K562 (cell line): ENCODE measurements at regions not wholly inside any gene's neighbourhood (a gene's known extent, or its start where the extent isn't known, plus 50 kb on each side); places are given as distances from the start of the nearest gene placed in this dataset.

Experiments
- ATAC-seq: fragments of 200-7000 bp; cut with Tn5 transposase; 3 replicates; pipeline ENCODE4 v1.9.1; 2020; ENCODE audit warnings: moderate library complexity
- BruUV-seq: library from RNA; stranded (reverse); fragments of 400-500 nt; replicated peaks from 2 replicates; lab custom pipeline; 2021; lab: Mats Ljungman, UMichigan
- CTCF ChIA-PET: fragments of 300-600 bp; formaldehyde crosslinking; extraction: SDS; loops from one replicate; lab custom pipeline; 2021; ENCODE audit warnings: low intra/inter-chr PET ratio; lab: Yijun Ruan, JAX
- POLR2A ChIA-PET: fragments of 300-600, 350-650 bp; sonication (Branson Sonifier 250); formaldehyde crosslinking; extraction: SDS; loops from one replicate; lab custom pipeline; 2021; ENCODE audit warnings: antibody characterized with exemption, inconsistent platforms; lab: Yijun Ruan, JAX
- DNase-seq, 4 experiments: peaks; one replicate each; pipeline versions ENCODE4 v3.0.0 to v3.0.0-alpha.2; 2011 to 2018; ENCODE audit warnings: low spot score in 3 of 4, mixed read lengths in 3 of 4; ENCODE audit errors: extremely low read depth in 1 of 4
- FAIRE-seq: peaks from 2 replicates; lab custom pipeline; 2011; peaks lifted over from hg19 to GRCh38; lab: Jason Lieb, UNC
- H2AFZ ChIP-seq: 2 replicates; pipeline ENCODE4 v1.6.0; 2011; ENCODE audit warnings: low read depth, low read length, control low read depth, inconsistent platforms
- H3K27ac ChIP-seq: fragments of 200-600 bp; 3 replicates; pipeline ENCODE4 v1.8.0; 2011; ENCODE audit warnings: low read depth, mild to moderate bottlenecking, control low read depth, inconsistent platforms, low read length, moderate library complexity, mixed read lengths; ENCODE audit errors: extremely low read depth
- H3K27me3 ChIP-seq, 2 experiments: fragments of 300-600 bp in 1 of 2; 2 replicates in 1 of 2; 3 replicates in 1 of 2; pipeline versions ENCODE4 v1.6.0 to v1.8.0; 2011; ENCODE audit warnings: inconsistent platforms in 2 of 2, low read length in 2 of 2, mild to moderate bottlenecking in 1 of 2, mixed read lengths in 1 of 2, moderate library complexity in 1 of 2; ENCODE audit not compliant: control insufficient read depth in 2 of 2, insufficient read depth in 2 of 2
- H3K36me3 ChIP-seq: fragments of 300-600 bp; 3 replicates; pipeline ENCODE4 v1.8.0; 2011; ENCODE audit warnings: mild to moderate bottlenecking, low read length, inconsistent platforms; ENCODE audit not compliant: control insufficient read depth, insufficient read depth
- H3K4me1 ChIP-seq, 2 experiments: fragments of 200-600 bp in 1 of 2; replicated peaks in 1 of 2; 2 replicates in 1 of 2; 3 replicates in 1 of 2; pipeline versions ENCODE4 v1.5.1 to v1.8.0; 2011; ENCODE audit warnings: inconsistent platforms in 2 of 2, low read length in 2 of 2, mild to moderate bottlenecking in 1 of 2, mixed read lengths in 1 of 2, moderate library complexity in 1 of 2; ENCODE audit not compliant: control insufficient read depth in 2 of 2, insufficient read depth in 2 of 2
- H3K4me2 ChIP-seq: 2 replicates; pipeline ENCODE4 v1.6.1; 2011; ENCODE audit warnings: low read length, control low read depth, inconsistent platforms, mixed read lengths; ENCODE audit not compliant: insufficient read depth
- H3K4me3 ChIP-seq: fragments of 200-600 bp; sonication (generic), shearing (Covaris generic); 2 replicates; pipeline ENCODE4 v1.5.1; 2016; ENCODE audit warnings: control low read depth, inconsistent platforms
- H3K79me2 ChIP-seq: fragments of 200-600 bp; 3 replicates; pipeline ENCODE4 v1.8.0; 2011; ENCODE audit warnings: low read length, inconsistent platforms; ENCODE audit not compliant: control insufficient read depth, insufficient read depth
- H3K9ac ChIP-seq, 2 experiments: 2 replicates each; pipeline versions ENCODE4 v1.6.0 to v1.6.1; 2011; ENCODE audit warnings: low read depth in 2 of 2, low read length in 2 of 2, control low read depth in 1 of 2, inconsistent platforms in 1 of 2, mild to moderate bottlenecking in 1 of 2, mixed read lengths in 1 of 2; ENCODE audit not compliant: insufficient read depth in 1 of 2
- H3K9me1 ChIP-seq: one replicate; pipeline ENCODE4 v1.6.0; 2011; ENCODE audit warnings: inconsistent platforms, mild to moderate bottlenecking, low read length, moderate library complexity; ENCODE audit not compliant: control insufficient read depth, insufficient read depth
- H3K9me3 ChIP-seq: replicated peaks from 2 replicates; pipeline ENCODE4 v1.5.1; 2011; ENCODE audit warnings: low read depth, low read length, inconsistent platforms; ENCODE audit not compliant: control insufficient read depth, insufficient read depth
- H4K20me1 ChIP-seq: replicated peaks from 2 replicates; pipeline ENCODE4 v1.6.1; 2011; ENCODE audit warnings: low read length, inconsistent platforms, mixed read lengths; ENCODE audit not compliant: control insufficient read depth, insufficient read depth
- CHD2 ChIP-seq: IDR thresholded peaks from 2 replicates; pipeline ENCODE4 v1.6.1; 2011; ENCODE audit warnings: low read depth, low read length
- HDAC6 ChIP-seq: IDR thresholded peaks from 2 replicates; pipeline ENCODE4 v1.6.1; 2012; ENCODE audit warnings: low read depth, mild to moderate bottlenecking, control low read depth, inconsistent platforms, low read length, moderate library complexity
- KLF16 ChIP-seq: IDR thresholded peaks from 2 replicates; pipeline ENCODE4 v1.6.1; 2016; ENCODE audit warnings: antibody characterized with exemption
- MGA ChIP-seq: fragments of 450-650 bp; IDR thresholded peaks from 2 replicates; pipeline ENCODE4 v1.6.1; 2016; ENCODE audit warnings: mild to moderate bottlenecking, moderate library complexity
- MTA3 ChIP-seq: fragments of 450-650 bp; formaldehyde crosslinking; IDR thresholded peaks from 2 replicates; pipeline ENCODE4 v1.6.1; 2017; ENCODE audit warnings: mild to moderate bottlenecking, borderline replicate concordance
- NONO ChIP-seq, 2 experiments: fragments of 200-400 bp in 1 of 2; fragments of 450-650 bp in 1 of 2; formaldehyde crosslinking in 1 of 2; IDR thresholded peaks; 2 replicates each; pipeline ENCODE4 v1.6.1; 2017; ENCODE audit warnings: low read depth in 2 of 2, mild to moderate bottlenecking in 2 of 2, moderate library complexity in 2 of 2, low read length in 1 of 2
- RAD21 ChIP-seq, 2 experiments: fragments of 250-450 bp in 1 of 2; fragments of 450-650 bp in 1 of 2; sonication (Bioruptor Pico) in 1 of 2; formaldehyde crosslinking in 1 of 2; IDR thresholded peaks in 1 of 2; conservative IDR thresholded peaks in 1 of 2; 2 replicates each; pipeline versions ENCODE4 v1.4.0 to v1.8.0; 2020 to 2022; ENCODE audit warnings: mild to moderate bottlenecking in 2 of 2, moderate library complexity in 1 of 2
- TCFL5 ChIP-seq: fragments of 250-450 bp; sonication (Bioruptor Pico); conservative IDR thresholded peaks from 2 replicates; pipeline ENCODE4 v1.6.1; 2021; ENCODE audit warnings: mild to moderate bottlenecking, moderate library complexity, matching md5 sums
- TEAD1 ChIP-seq, 2 experiments: fragments of 450-650 bp in 1 of 2; sonication (generic) in 1 of 2; formaldehyde crosslinking; IDR thresholded peaks; 2 replicates each; pipeline versions ENCODE4 v1.4.0 to v1.8.0; 2020 to 2022; ENCODE audit warnings: mild to moderate bottlenecking in 2 of 2, missing genetic modification reagents in 1 of 2
- ZC3H11A ChIP-seq: IDR thresholded peaks from 2 replicates; pipeline ENCODE4 v1.6.1; 2012; ENCODE audit warnings: low read depth, low read length, improper control_type of control experiment
- ZNF511 ChIP-seq: sonication (generic); formaldehyde crosslinking; IDR thresholded peaks from 2 replicates; pipeline ENCODE4 v1.8.0; 2022; ENCODE audit warnings: mild to moderate bottlenecking, missing genetic modification reagents
- ZNF707 ChIP-seq: fragments of 250-450 bp; sonication (Bioruptor Pico); conservative IDR thresholded peaks from 2 replicates; pipeline ENCODE4 v1.8.0; 2022; ENCODE audit warnings: inconsistent platforms, mild to moderate bottlenecking, moderate library complexity
- WGBS: fragments of 100-300 bp; shearing (Covaris generic); methylation state at CpG from one replicate; pipeline ENCODE4 v1.1.6; 2016; ENCODE audit warnings: low coverage, mixed read lengths; ENCODE audit not compliant: insufficient coverage; ENCODE audit errors: missing lambda C conversion rate; 5-methylcytosine and 5-hydroxymethylcytosine counted together
- in situ Hi-C: fragments of 300-500 bp; cut with MboI; formaldehyde crosslinking; loops from 4 replicates; pipeline ENCODE4 v1.15.0; 2018; ENCODE audit warnings: inconsistent platforms, mixed read lengths
- intact Hi-C: fragments of 100-400 bp; cut with micrococcal nuclease; formaldehyde crosslinking; loops from 2 replicates; pipeline ENCODE4 v1.14.2; 2022

- whole genome bisulfite sequencing: 2% methylated on average over 11 of the region's 13 CpGs
- POLR2A ChIA-PET: no interaction called here
- TF ChIP-seq MTA3 (no peak), NONO (IDR thresholded peaks at IDR 0.05; ENCODE audit: low read depth in 2 of 2, low read length in 1 of 2) (no peak), ZNF707 (CRISPR knock-in tag) (no peak), TCFL5 (CRISPR knock-in tag) (no peak), KLF16 (no peak), RAD21 (CRISPR knock-in tag; conservative IDR thresholded peaks at IDR 0.05 in 1 of 2, IDR thresholded peaks at IDR 0.05 in 1 of 2) (no peak), MGA (no peak), HDAC6 (no peak), TEAD1 (CRISPR knock-in tag; IDR thresholded peaks at IDR 0.05) (no peak), ZC3H11A (no peak), CHD2 (no peak), ZNF511 (CRISPR knock-in tag) (no peak)
These were observed 827.2 kb upstream of the POU3F3 start for GRCh38 chr2:104026725-104027124.

More at GRCh38 chr2:104026725-104027124, 827.2 kb upstream of the POU3F3 start:
- Histone ChIP-seq H3K27me3 (no peaks in the 10 kb centered on the region), H3K4me3 (no peak overlapping the region), H3K9me3 (no peaks in the 10 kb centered on the region), H2AFZ (no peak overlapping the region), H3K36me3 (no peaks in the 10 kb centered on the region), H3K4me2 (no peak overlapping the region), H4K20me1 (no peaks in the 10 kb centered on the region), H3K9ac (no peak overlapping the region), H3K79me2 (no peaks in the 10 kb centered on the region), H3K9me1 (no peaks in the 10 kb centered on the region), H3K27ac (no peak overlapping the region), H3K4me1 (no peaks in the 10 kb centered on the region)
- in situ Hi-C loops: no loop called here
- CTCF ChIA-PET: no interaction called here
- no peak for ATAC-seq
- FAIRE-seq: no peak
- BruUV-seq: no TSS peak
- intact Hi-C loops: no loop called here
- no peak for DNase-seq
